Globus pallidus (tissue), 1 donor: ENCODE measurements at regions not wholly inside any gene's neighbourhood (a gene's known extent, or its start where the extent isn't known, plus 50 kb on each side); places are given as distances from the start of the nearest gene placed in this dataset.

Source experiments
- DNase-seq: peaks from one replicate; pipeline ENCODE4 v3.0.0-alpha.2; 2015; ENCODE audit warnings: low spot score

- no peak for DNase-seq
These were observed 935.5 kb downstream of the ADGRL3 start for GRCh38 chr4:62135565-62136156.

- no peak for DNase-seq
These were observed 933.9 kb downstream of the ADGRL3 start for GRCh38 chr4:62133977-62134376.

GRCh38 chr4:62133101-62133897 lies 933.2 kb downstream of the ADGRL3 start:
- DNase-seq, result no peak

GRCh38 chr4:62131049-62131448 lies 930.9 kb downstream of the ADGRL3 start:
- no peak for DNase-seq

GRCh38 chr4:62130637-62131036 lies 930.5 kb downstream of the ADGRL3 start:
- DNase-seq, result no peak

- no peak for DNase-seq
These were observed 930.1 kb downstream of the ADGRL3 start for GRCh38 chr4:62130230-62130629.
